ENCODE measurements at regions not wholly inside any gene's neighbourhood (a gene's known extent, or its start where the extent isn't known, plus 50 kb on each side); places are given as distances from the start of the nearest gene placed in this dataset.

DNA sequence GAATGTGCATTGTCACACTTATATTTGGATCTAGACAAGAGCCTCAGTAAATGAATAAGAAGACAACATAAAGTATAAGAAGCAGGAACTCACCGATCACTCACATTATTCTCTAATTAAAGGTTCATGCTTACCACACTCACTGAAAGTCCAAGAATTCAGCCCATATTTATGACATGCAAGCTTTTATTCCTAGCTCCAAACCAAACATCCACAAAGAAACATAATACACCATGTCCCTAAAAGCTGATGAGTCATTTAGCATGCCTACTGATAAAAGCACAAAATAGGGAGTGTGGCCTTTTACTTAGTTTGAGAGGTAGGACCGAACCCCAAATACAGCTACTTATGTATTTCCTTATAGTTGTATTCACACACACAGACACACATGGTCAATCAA is 1094.6 kb upstream of the CDH2 start:
- Histone ChIP-seq H2BK120ac (replicated peaks; ENCODE audit: low read depth, low read length) (no peak overlapping the region), H2BK5ac (ENCODE audit: low read depth, low read length) (no peak overlapping the region), H4K91ac (replicated peaks; ENCODE audit: insufficient read length, low read length) (no peak overlapping the region), H3K79me2 (ENCODE audit: control insufficient read depth in 1 of 2, insufficient read depth in 2 of 2, low read length in 2 of 2) (no peaks in the 10 kb centered on the region), H4K5ac (ENCODE audit: insufficient read length, low read depth, low read length) (no peak overlapping the region), H3K4me1 (replicated peaks in 1 of 4; ENCODE audit: control insufficient read depth in 3 of 4, insufficient read depth in 4 of 4, low read length in 3 of 4) (no peaks in the 10 kb centered on the region), H3K9me3 (ENCODE audit: insufficient read depth in 2 of 2, low read depth in 1 of 2, low read length in 1 of 2) (no peaks in the 10 kb centered on the region), H3K36me3 (ENCODE audit: control insufficient read depth in 2 of 4, insufficient read depth in 4 of 4, low read length in 3 of 4) (no peaks in the 10 kb centered on the region), H2BK20ac (ENCODE audit: low read length) (no peak overlapping the region), H3K27ac (ENCODE audit: low read depth, low read length) (no peak overlapping the region), H3K4me3 (ENCODE audit: extremely low read depth in 1 of 4, insufficient read depth in 2 of 4, low read depth in 3 of 4, low read length in 4 of 4) (no peak overlapping the region), H3K4ac (replicated peaks; ENCODE audit: insufficient read length, low read depth, low read length) (no peak overlapping the region), H2AK5ac (ENCODE audit: low read depth, low read length) (no peak overlapping the region), H3K56ac (replicated peaks; ENCODE audit: insufficient read length, low read depth, low read length) (no peak overlapping the region), H3K79me1 (ENCODE audit: low read depth, low read length) (no peaks in the 10 kb centered on the region), H3K4me2 (ENCODE audit: insufficient read depth in 1 of 2, low read depth in 2 of 2, low read length in 2 of 2) (no peak overlapping the region), H3K9ac (replicated peaks in 1 of 4; ENCODE audit: extremely low read depth in 1 of 4, low read depth in 3 of 4, low read length in 3 of 4) (no peak overlapping the region), H4K20me1 (replicated peaks in 1 of 2; ENCODE audit: control insufficient read depth in 1 of 2, insufficient read depth in 2 of 2, low read length in 2 of 2) (no peaks in the 10 kb centered on the region), H2AFZ (ENCODE audit: low read length) (no peak overlapping the region), H3K23ac (ENCODE audit: insufficient read length) (no peak overlapping the region), H2BK15ac (ENCODE audit: low read length) (no peak overlapping the region), H3K14ac (ENCODE audit: insufficient read length) (no peak overlapping the region), H3K18ac (ENCODE audit: extremely low read depth, low read length) (no peak overlapping the region), H2BK12ac (ENCODE audit: low read depth, low read length) (no peak overlapping the region), H3K27me3 (replicated peaks in 1 of 4; ENCODE audit: control insufficient read depth in 3 of 4, extremely low read depth in 1 of 4, insufficient read depth in 3 of 4, low read length in 3 of 4) (no peaks in the 10 kb centered on the region), H4K8ac (ENCODE audit: extremely low read depth, insufficient read depth, low read length) (no peak overlapping the region), H3K23me2 (ENCODE audit: low read depth, low read length) (no peaks in the 10 kb centered on the region)
- DNase-seq (ENCODE audit: low read depth in 1 of 2, low spot score in 2 of 2), result no peak
- ChIA-PET POLR2A (ENCODE audit: partially characterized antibody) (no interaction called here), CTCF (ENCODE audit: partially characterized antibody) (interaction anchor here (0.6 to 1.6 kb wide), 2 partner anchors 9 to 46 kb away, joined by 3 to 5 read pairs; no protein-coding TSS in a partner anchor)
- TF ChIP-seq SIRT6 (IDR thresholded peaks at IDR 0.05; ENCODE audit: low read length) (no peak), SP4 (IDR thresholded peaks at IDR 0.05; ENCODE audit: low read length) (no peak), KDM1A (IDR thresholded peaks at IDR 0.05; ENCODE audit: borderline replicate concordance, low read length) (no peak), CHD2 (IDR thresholded peaks at IDR 0.05; ENCODE audit: low read length) (no peak)
- WGBS, 2 experiments (ENCODE audit: extremely low coverage in 1 of 2, insufficient coverage in 1 of 2, insufficient read length in 1 of 2, insufficient replicate concordance in 2 of 2, low coverage in 1 of 2, low lambda C conversion rate in 2 of 2, missing lambda C conversion rate in 1 of 2), result 94% methylated on average over 2 of the region's 2 CpGs; no CpG with 5 or more reads in 1 of the 2 experiments
- no peak for FAIRE-seq
